H9 (cell line): ENCODE measurements at regions not wholly inside any gene's neighbourhood (a gene's known extent, or its start where the extent isn't known, plus 50 kb on each side); places are given as distances from the start of the nearest gene placed in this dataset.

ENCODE experiments used
- DNase-seq: peaks from one replicate; pipeline ENCODE4 v3.0.0-alpha.2; 2017
- H2AFZ ChIP-seq: one replicate; pipeline ENCODE4 v1.6.1; 2013; ENCODE audit warnings: mild to moderate bottlenecking, low read length, control low read depth, moderate library complexity
- H2AK5ac ChIP-seq: 2 replicates; pipeline ENCODE4 v1.6.1; 2013; ENCODE audit warnings: low read length, control low read depth, mixed read lengths; ENCODE audit not compliant: insufficient read length
- H2BK120ac ChIP-seq: one replicate; pipeline ENCODE4 v1.6.1; 2013; ENCODE audit warnings: low read depth, mild to moderate bottlenecking, low read length, control low read depth, inconsistent platforms; ENCODE audit not compliant: poor library complexity, severe bottlenecking
- H2BK12ac ChIP-seq: 2 replicates; pipeline ENCODE4 v1.6.1; 2013; ENCODE audit warnings: low read length, control low read depth, mixed read lengths, low read depth; ENCODE audit not compliant: insufficient read length
- H2BK15ac ChIP-seq: 2 replicates; pipeline ENCODE4 v1.6.1; 2013; ENCODE audit warnings: low read depth, low read length, control low read depth
- H2BK20ac ChIP-seq: one replicate; pipeline ENCODE4 v1.6.1; 2013; ENCODE audit warnings: low read depth, mild to moderate bottlenecking, low read length, control low read depth, inconsistent platforms; ENCODE audit not compliant: poor library complexity, severe bottlenecking
- H2BK5ac ChIP-seq: 2 replicates; pipeline ENCODE4 v1.6.1; 2013; ENCODE audit warnings: low read length, control low read depth, mixed read lengths; ENCODE audit not compliant: insufficient read length
- H3K14ac ChIP-seq: 2 replicates; pipeline ENCODE4 v1.6.1; 2013; ENCODE audit warnings: low read length, control low read depth; ENCODE audit not compliant: insufficient read depth
- H3K18ac ChIP-seq: 2 replicates; pipeline ENCODE4 v1.6.1; 2013; ENCODE audit warnings: low read depth, mild to moderate bottlenecking, mixed read lengths, low read length, control low read depth; ENCODE audit not compliant: insufficient read length
- H3K23ac ChIP-seq: 2 replicates; pipeline ENCODE4 v1.6.1; 2013; ENCODE audit warnings: low read length, control low read depth, mixed read lengths, low read depth; ENCODE audit not compliant: insufficient read length
- H3K23me2 ChIP-seq: 2 replicates; pipeline ENCODE4 v1.6.1; 2013; ENCODE audit warnings: low read depth, mild to moderate bottlenecking, mixed read lengths, low read length, control low read depth; ENCODE audit not compliant: insufficient read length, poor library complexity, severe bottlenecking
- H3K27ac ChIP-seq: 2 replicates; pipeline ENCODE4 v1.5.1; 2013; ENCODE audit warnings: low read length, control low read depth, mixed read lengths, low read depth; ENCODE audit not compliant: insufficient read length
- H3K27me3 ChIP-seq: 2 replicates; pipeline ENCODE4 v1.6.1; 2013; ENCODE audit warnings: low read length, control low read depth, inconsistent platforms; ENCODE audit not compliant: insufficient read depth
- H3K4ac ChIP-seq: 2 replicates; pipeline ENCODE4 v1.6.1; 2013; ENCODE audit warnings: low read depth, mild to moderate bottlenecking, control low read depth, inconsistent platforms, low read length, moderate library complexity
- H3K4me1 ChIP-seq: 2 replicates; pipeline ENCODE4 v1.6.1; 2013; ENCODE audit warnings: low read length, control low read depth, inconsistent platforms; ENCODE audit not compliant: insufficient read depth
- H3K4me2 ChIP-seq: 2 replicates; pipeline ENCODE4 v1.6.1; 2013; ENCODE audit warnings: low read length, control low read depth, mixed read lengths; ENCODE audit not compliant: insufficient read length, insufficient read depth
- H3K56ac ChIP-seq: 2 replicates; pipeline ENCODE4 v1.6.1; 2013; ENCODE audit warnings: low read depth, mild to moderate bottlenecking, mixed read lengths, low read length, control low read depth; ENCODE audit not compliant: insufficient read length
- H3K79me1 ChIP-seq: 2 replicates; pipeline ENCODE4 v1.6.1; 2013; ENCODE audit warnings: low read depth, mild to moderate bottlenecking, moderate library complexity, low read length, control low read depth, inconsistent platforms; ENCODE audit not compliant: insufficient read depth, poor library complexity, severe bottlenecking
- H3K79me2 ChIP-seq: 2 replicates; pipeline ENCODE4 v1.6.1; 2013; ENCODE audit warnings: low read length, control low read depth, inconsistent platforms; ENCODE audit not compliant: insufficient read depth
- H3K9ac ChIP-seq: 2 replicates; pipeline ENCODE4 v1.6.1; 2013; ENCODE audit warnings: low read length, control low read depth, mixed read lengths; ENCODE audit not compliant: insufficient read length; ENCODE audit errors: extremely low read depth
- H3K9me3 ChIP-seq: one replicate; pipeline ENCODE4 v1.6.1; 2013; ENCODE audit warnings: low read depth, low read length, inconsistent platforms; ENCODE audit not compliant: control insufficient read depth
- H3T11ph ChIP-seq: one replicate; pipeline ENCODE4 v1.6.1; 2013; ENCODE audit warnings: mild to moderate bottlenecking, low read length, control low read depth, inconsistent platforms
- H4K20me1 ChIP-seq: one replicate; pipeline ENCODE4 v1.6.1; 2013; ENCODE audit not compliant: control insufficient read depth, insufficient read length, insufficient read depth
- H4K5ac ChIP-seq: 2 replicates; pipeline ENCODE4 v1.6.1; 2013; ENCODE audit warnings: low read depth, mild to moderate bottlenecking, mixed read lengths, low read length, control low read depth; ENCODE audit not compliant: insufficient read length
- H4K8ac ChIP-seq: replicated peaks from 2 replicates; pipeline ENCODE4 v1.6.1; 2013; ENCODE audit warnings: low read length, control low read depth, mixed read lengths, low read depth; ENCODE audit not compliant: insufficient read length
- H4K91ac ChIP-seq: 2 replicates; pipeline ENCODE4 v1.6.1; 2013; ENCODE audit warnings: low read depth, mild to moderate bottlenecking, moderate library complexity, mixed read lengths, low read length, control low read depth; ENCODE audit not compliant: insufficient read length
- H3K27ac Mint-ChIP-seq, 3 experiments: 2 replicates in 2 of 3; 3 replicates in 1 of 3; pipeline ENCODE4 v1.8.0; 2020 to 2021; ENCODE audit warnings: mixed read lengths in 3 of 3, mild to moderate bottlenecking in 1 of 3, moderate library complexity in 1 of 3
- H3K27me3 Mint-ChIP-seq: 2 replicates; pipeline ENCODE4 v1.8.0; 2021; ENCODE audit warnings: low read depth, mild to moderate bottlenecking, moderate library complexity, mixed read lengths
- H3K36me3 Mint-ChIP-seq, 3 experiments: 2 replicates in 2 of 3; 3 replicates in 1 of 3; pipeline ENCODE4 v1.8.0; 2020 to 2021; ENCODE audit warnings: low read depth in 3 of 3, mixed read lengths in 3 of 3; ENCODE audit not compliant: insufficient read depth in 1 of 3
- H3K4me1 Mint-ChIP-seq, 2 experiments: 2 replicates each; pipeline ENCODE4 v1.8.0; 2020; ENCODE audit warnings: mixed read lengths in 2 of 2
- H3K4me3 Mint-ChIP-seq, 2 experiments: 2 replicates in 1 of 2; 3 replicates in 1 of 2; pipeline ENCODE4 v1.8.0; 2020 to 2021; ENCODE audit warnings: mild to moderate bottlenecking in 2 of 2, mixed read lengths in 2 of 2, moderate library complexity in 1 of 2
- H3K9me3 Mint-ChIP-seq, 2 experiments: 2 replicates in 1 of 2; 3 replicates in 1 of 2; pipeline ENCODE4 v1.8.0; 2020; ENCODE audit warnings: mild to moderate bottlenecking in 2 of 2, mixed read lengths in 2 of 2, moderate library complexity in 1 of 2
- WGBS: extraction: QIAGEN DNeasy Blood & Tissue Kit; methylation state at CpG from one replicate; pipeline ENCODE4 v1.1.7; 2013; ENCODE audit warnings: missing lambda C conversion rate, low lambda C conversion rate, mixed read lengths; ENCODE audit not compliant: insufficient read length; ENCODE audit errors: extremely low coverage; 5-methylcytosine and 5-hydroxymethylcytosine counted together
- TF ChIP-seq, protein P1 (sequence below): fragments of 200-600 bp; sonication (generic); conservative IDR thresholded peaks from 3 replicates; pipeline ENCODE4 v1.8.0; 2021; ENCODE audit warnings: antibody characterized with exemption, mild to moderate bottlenecking

DNA sequence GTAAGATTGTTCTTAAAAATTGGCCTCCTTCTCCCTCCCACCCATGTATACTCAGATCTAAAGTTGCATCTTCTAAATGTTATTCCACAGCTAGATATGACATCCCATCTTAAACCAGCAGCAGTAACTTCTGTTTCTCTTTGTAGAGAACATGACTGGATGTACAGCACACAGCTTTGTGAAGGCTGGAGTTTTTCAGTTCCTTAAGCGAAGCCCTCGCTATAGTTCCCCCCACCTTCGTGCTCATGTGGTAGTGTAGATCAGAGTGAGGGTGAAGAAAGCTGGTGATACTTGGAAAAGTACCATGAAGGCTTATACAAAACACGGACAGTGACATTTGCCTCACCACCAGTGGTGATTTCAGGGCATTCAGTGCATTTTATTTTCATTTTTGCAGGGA, 137.5 kb downstream of the MAT2B start:
- Histone ChIP-seq H4K91ac (no peak overlapping the region), H3K4me1 (no peaks in the 10 kb centered on the region), H2BK120ac (no peak overlapping the region), H2BK15ac (no peak overlapping the region), H3K14ac (no peak overlapping the region), H3K56ac (no peak overlapping the region), H2BK20ac (no peak overlapping the region), H4K5ac (no peak overlapping the region), H4K8ac (no peak overlapping the region), H3K18ac (no peak overlapping the region), H3K27ac (no peak overlapping the region), H3K23me2 (no peaks in the 10 kb centered on the region), H2AFZ (no peak overlapping the region), H2AK5ac (no peak overlapping the region), H3T11ph (no peak overlapping the region), H3K79me1 (no peaks in the 10 kb centered on the region), H3K4me2 (no peak overlapping the region), H3K23ac (no peak overlapping the region), H3K4ac (no peak overlapping the region), H2BK12ac (no peak overlapping the region), H2BK5ac (no peak overlapping the region), H4K20me1 (no peaks in the 10 kb centered on the region), H3K9ac (no peak overlapping the region), H3K27me3 (no peaks in the 10 kb centered on the region), H3K9me3 (no peaks in the 10 kb centered on the region), H3K79me2 (no peaks in the 10 kb centered on the region)
- no peak for DNase-seq
- WGBS, result no CpG with 5 or more reads among the region's 4 CpGs
- H3K4me1 Mint-ChIP-seq, result no peaks in the 10 kb centered on the region
- H3K27me3 Mint-ChIP-seq, result no peaks in the 10 kb centered on the region
- TF ChIP-seq, protein P1, sequence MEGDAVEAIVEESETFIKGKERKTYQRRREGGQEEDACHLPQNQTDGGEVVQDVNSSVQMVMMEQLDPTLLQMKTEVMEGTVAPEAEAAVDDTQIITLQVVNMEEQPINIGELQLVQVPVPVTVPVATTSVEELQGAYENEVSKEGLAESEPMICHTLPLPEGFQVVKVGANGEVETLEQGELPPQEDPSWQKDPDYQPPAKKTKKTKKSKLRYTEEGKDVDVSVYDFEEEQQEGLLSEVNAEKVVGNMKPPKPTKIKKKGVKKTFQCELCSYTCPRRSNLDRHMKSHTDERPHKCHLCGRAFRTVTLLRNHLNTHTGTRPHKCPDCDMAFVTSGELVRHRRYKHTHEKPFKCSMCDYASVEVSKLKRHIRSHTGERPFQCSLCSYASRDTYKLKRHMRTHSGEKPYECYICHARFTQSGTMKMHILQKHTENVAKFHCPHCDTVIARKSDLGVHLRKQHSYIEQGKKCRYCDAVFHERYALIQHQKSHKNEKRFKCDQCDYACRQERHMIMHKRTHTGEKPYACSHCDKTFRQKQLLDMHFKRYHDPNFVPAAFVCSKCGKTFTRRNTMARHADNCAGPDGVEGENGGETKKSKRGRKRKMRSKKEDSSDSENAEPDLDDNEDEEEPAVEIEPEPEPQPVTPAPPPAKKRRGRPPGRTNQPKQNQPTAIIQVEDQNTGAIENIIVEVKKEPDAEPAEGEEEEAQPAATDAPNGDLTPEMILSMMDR, result no peak
- no peak overlapping the region for H3K4me3 Mint-ChIP-seq
- H3K27ac Mint-ChIP-seq, result no peak overlapping the region
- H3K9me3 Mint-ChIP-seq, result no peaks in the 10 kb centered on the region
- no peaks in the 10 kb centered on the region for H3K36me3 Mint-ChIP-seq
